ENCODE measurements at regions not wholly inside any gene's neighbourhood (a gene's known extent, or its start where the extent isn't known, plus 50 kb on each side); places are given as distances from the start of the nearest gene placed in this dataset.

DNA sequence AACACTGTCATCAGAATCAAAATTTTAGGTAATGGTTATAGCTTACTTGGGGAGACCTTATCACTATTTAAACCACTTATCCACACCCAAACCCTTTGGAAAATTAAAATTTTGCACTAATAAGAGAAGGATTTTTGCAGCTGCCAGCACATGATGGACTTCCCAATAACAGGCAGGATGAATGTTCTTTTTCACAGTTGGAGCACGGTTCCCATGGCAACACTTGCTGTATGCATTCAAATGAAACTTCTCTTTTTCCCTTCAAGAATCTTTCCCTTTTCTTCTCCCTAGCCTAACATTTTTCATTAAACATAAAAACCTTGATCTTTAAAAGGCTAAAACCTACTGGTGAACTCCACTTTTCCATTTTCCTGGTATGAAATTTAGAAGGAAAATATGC, 768.2 kb downstream of the KCTD8 start:
- Mint-ChIP-seq H3K27ac (no peak overlapping the region), H3K9me3 (no peaks in the 10 kb centered on the region), H3K36me3 (ENCODE audit: low read depth) (no peaks in the 10 kb centered on the region), H3K4me3 (no peak overlapping the region), H3K4me1 (no peaks in the 10 kb centered on the region), H3K27me3 (ENCODE audit: low read depth) (no peaks in the 10 kb centered on the region)
- TF ChIP-seq, protein P1, sequence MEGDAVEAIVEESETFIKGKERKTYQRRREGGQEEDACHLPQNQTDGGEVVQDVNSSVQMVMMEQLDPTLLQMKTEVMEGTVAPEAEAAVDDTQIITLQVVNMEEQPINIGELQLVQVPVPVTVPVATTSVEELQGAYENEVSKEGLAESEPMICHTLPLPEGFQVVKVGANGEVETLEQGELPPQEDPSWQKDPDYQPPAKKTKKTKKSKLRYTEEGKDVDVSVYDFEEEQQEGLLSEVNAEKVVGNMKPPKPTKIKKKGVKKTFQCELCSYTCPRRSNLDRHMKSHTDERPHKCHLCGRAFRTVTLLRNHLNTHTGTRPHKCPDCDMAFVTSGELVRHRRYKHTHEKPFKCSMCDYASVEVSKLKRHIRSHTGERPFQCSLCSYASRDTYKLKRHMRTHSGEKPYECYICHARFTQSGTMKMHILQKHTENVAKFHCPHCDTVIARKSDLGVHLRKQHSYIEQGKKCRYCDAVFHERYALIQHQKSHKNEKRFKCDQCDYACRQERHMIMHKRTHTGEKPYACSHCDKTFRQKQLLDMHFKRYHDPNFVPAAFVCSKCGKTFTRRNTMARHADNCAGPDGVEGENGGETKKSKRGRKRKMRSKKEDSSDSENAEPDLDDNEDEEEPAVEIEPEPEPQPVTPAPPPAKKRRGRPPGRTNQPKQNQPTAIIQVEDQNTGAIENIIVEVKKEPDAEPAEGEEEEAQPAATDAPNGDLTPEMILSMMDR (IDR thresholded peaks at IDR 0.05; ENCODE audit: unreplicated experiment in 3 of 3), result no peak

DNA sequence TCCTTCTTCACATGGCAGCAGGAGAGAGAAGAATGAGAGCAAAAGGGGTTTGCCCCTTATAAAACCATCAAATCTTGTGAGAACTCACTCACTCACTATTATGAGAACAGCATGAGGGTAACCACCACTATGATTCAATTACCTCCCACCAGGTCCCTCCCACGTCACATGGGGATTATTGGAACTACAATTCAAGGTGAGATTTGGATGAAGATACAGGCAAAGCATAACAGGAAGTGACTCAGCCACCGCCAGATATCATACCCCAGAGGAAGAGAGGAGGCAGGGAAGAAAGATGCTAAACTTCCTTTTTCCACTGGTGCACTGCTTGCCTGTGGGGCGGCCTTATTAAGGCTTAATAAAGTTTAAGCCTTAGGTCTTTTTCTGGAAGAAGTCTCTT, 766.1 kb downstream of the KCTD8 start:
- Mint-ChIP-seq H3K36me3 (ENCODE audit: low read depth) (no peaks in the 10 kb centered on the region), H3K27me3 (ENCODE audit: low read depth) (no peaks in the 10 kb centered on the region), H3K27ac (no peak overlapping the region), H3K9me3 (no peaks in the 10 kb centered on the region), H3K4me3 (no peak overlapping the region), H3K4me1 (no peaks in the 10 kb centered on the region)
- TF ChIP-seq, protein P1 (IDR thresholded peaks at IDR 0.05; ENCODE audit: unreplicated experiment in 3 of 3), result no peak

DNA sequence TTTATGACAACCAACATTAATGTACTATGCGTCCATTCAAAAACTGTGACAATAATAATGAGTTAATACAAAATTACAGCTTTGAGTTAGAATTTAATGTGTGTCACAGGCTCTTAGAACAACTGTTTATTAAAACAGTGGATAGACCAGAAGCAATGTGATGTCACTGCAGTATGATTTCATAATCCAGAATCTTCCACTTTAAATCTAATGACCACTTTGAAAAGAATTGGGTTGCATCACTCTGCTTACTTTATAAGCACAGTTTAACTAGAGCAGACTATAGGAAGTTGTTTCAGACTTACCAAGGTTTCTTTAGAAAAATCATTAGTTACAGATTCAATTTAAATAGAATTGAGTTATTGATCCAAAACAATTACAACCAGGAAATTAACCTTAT, 758.5 kb downstream of the KCTD8 start:
- Mint-ChIP-seq H3K36me3 (ENCODE audit: low read depth) (no peaks in the 10 kb centered on the region), H3K27me3 (ENCODE audit: low read depth) (no peaks in the 10 kb centered on the region), H3K9me3 (peaks cover 14% of the 10 kb centered on the region), H3K27ac (no peak overlapping the region), H3K4me3 (no peak overlapping the region), H3K4me1 (no peaks in the 10 kb centered on the region)
- TF ChIP-seq, protein P1 (IDR thresholded peaks at IDR 0.05; ENCODE audit: unreplicated experiment in 3 of 3), result no peak

DNA sequence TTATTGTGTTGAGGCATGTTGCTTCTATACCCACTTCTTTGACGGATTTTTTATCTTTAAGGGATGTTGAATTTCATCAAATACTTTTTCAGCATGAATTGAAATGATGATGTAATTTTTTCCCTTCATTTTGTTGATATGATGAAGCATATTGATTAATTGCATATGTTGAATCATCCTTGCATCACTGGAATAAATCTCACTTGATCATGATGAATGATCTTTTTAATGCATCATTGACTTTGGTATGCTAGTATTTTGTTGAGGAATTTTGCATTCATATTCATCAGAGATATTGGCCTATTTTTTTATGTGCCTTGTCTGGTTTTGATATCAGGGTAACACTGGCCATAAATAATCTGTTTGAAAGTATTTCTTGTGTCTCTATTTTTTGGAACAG, 754.7 kb downstream of the KCTD8 start:
- Mint-ChIP-seq H3K9me3 (peaks cover 17% of the 10 kb centered on the region), H3K27me3 (ENCODE audit: low read depth) (no peaks in the 10 kb centered on the region), H3K4me3 (no peak overlapping the region), H3K27ac (no peak overlapping the region), H3K4me1 (no peaks in the 10 kb centered on the region), H3K36me3 (ENCODE audit: low read depth) (no peaks in the 10 kb centered on the region)
- TF ChIP-seq, protein P1 (IDR thresholded peaks at IDR 0.05; ENCODE audit: unreplicated experiment in 3 of 3), result no peak

DNA sequence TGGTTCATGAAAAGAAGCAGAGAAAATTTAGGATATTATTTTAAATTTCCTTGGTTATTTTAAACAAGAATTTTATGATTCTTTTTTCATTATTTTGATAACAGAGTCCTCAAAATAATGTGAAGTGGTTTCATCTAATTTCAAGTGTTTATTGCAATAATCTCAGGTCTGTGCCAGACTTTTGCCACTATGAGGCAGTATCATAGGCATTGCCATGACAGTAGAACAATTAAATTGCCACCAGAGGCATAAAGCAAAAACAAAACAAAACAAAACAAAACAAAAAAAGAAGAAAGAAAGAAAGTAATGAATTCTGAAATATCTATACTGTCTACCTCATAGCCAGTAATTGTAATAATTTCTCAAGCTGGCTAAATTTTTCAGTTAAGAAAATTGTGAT, 739.2 kb downstream of the KCTD8 start:
- Mint-ChIP-seq H3K36me3 (ENCODE audit: low read depth) (no peaks in the 10 kb centered on the region), H3K4me1 (no peaks in the 10 kb centered on the region), H3K9me3 (peaks cover 7% of the 10 kb centered on the region), H3K27me3 (ENCODE audit: low read depth) (peaks cover 4% of the 10 kb centered on the region), H3K27ac (no peak overlapping the region), H3K4me3 (no peak overlapping the region)
- TF ChIP-seq, protein P1 (IDR thresholded peaks at IDR 0.05; ENCODE audit: unreplicated experiment in 3 of 3), result no peak

DNA sequence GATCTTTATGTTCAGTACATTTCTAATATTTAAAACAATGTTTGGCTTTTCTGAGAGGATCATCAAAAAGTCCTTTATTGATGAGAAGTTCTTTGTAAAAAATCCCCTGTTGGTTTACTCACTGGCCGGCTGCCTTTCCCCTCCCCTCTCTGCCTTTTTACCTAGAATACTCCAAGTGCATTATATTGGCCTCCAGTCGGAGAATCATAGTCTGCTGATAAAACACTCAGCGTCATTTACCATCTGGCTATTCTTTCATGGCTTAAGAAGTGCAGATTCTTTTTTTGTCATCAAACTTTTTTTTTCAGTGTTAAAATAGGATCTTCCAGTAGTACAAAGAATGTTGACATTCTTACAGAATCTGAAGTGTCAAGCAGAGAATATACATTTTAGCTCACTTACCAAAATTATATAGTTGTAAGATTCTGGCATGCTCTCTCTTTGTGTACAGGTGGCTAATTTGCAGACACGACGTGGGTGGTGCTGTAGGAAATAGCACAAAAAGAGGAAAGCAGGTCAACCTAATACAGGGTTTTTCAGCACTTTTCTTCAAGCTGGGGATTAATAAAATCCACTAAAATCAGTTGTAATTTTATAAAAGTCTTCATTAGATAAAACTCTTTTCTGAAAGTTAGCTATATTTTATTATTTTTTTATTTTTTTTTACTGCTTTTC, 731.8 kb downstream of the KCTD8 start:
- Mint-ChIP-seq H3K4me1 (no peaks in the 10 kb centered on the region), H3K4me3 (no peak overlapping the region), H3K27me3 (ENCODE audit: low read depth) (peaks cover 4% of the 10 kb centered on the region), H3K27ac (no peak overlapping the region), H3K9me3 (no peaks in the 10 kb centered on the region), H3K36me3 (ENCODE audit: low read depth) (no peaks in the 10 kb centered on the region)
- TF ChIP-seq, protein P1 (IDR thresholded peaks at IDR 0.05; ENCODE audit: unreplicated experiment in 3 of 3), result no peak
